CD4-positive, alpha-beta T cell (primary cell): ENCODE measurements at regions not wholly inside any gene's neighbourhood (a gene's known extent, or its start where the extent isn't known, plus 50 kb on each side); places are given as distances from the start of the nearest gene placed in this dataset.

Experiments
- ATAC-seq: fragments of 200-7000 bp; cut with Tn5 transposase; one replicate; pipeline ENCODE4 v1.10.0; 2022; ENCODE audit warnings: mild to moderate bottlenecking; ENCODE audit not compliant: poor library complexity
- CTCF ChIA-PET: fragments of 350-600 bp; sonication (Branson Sonifier 250); formaldehyde crosslinking; loops from one replicate; lab custom pipeline; 2021; ENCODE audit warnings: antibody characterized with exemption, inconsistent platforms; lab: Charles Lee
- POLR2A ChIA-PET: fragments of 350-600 bp; sonication (Branson Sonifier 250); formaldehyde crosslinking; loops from one replicate; lab custom pipeline; 2021; ENCODE audit warnings: antibody characterized with exemption, inconsistent platforms; lab: Charles Lee
- DNase-seq, 14 experiments: peaks; one replicate each; pipeline ENCODE4 v3.0.0-alpha.2; 2013 to 2020; ENCODE audit warnings: mixed read lengths in 2 of 14
- H3K27ac ChIP-seq, 2 donors: one replicate each; pipeline versions ENCODE4 v1.5.1 to v1.7.0; 2013; ENCODE audit warnings: low read length in 2 of 2, low read depth in 1 of 2, mild to moderate bottlenecking in 1 of 2
- H3K27me3 ChIP-seq, 2 experiments: 1 replicate in 1 of 2; 2 replicates in 1 of 2; pipeline versions ENCODE4 v1.6.1 to v1.7.0; 2013; ENCODE audit warnings: low read length in 2 of 2, control low read depth in 1 of 2, mild to moderate bottlenecking in 1 of 2, moderate library complexity in 1 of 2; ENCODE audit not compliant: insufficient read depth in 2 of 2, control insufficient read depth in 1 of 2
- H3K36me3 ChIP-seq: one replicate; pipeline ENCODE4 v1.6.1; 2013; ENCODE audit warnings: low read length, control low read depth; ENCODE audit not compliant: insufficient read depth
- H3K4me1 ChIP-seq: one replicate; pipeline ENCODE4 v1.6.1; 2013; ENCODE audit warnings: low read length, control low read depth; ENCODE audit not compliant: insufficient read depth
- H3K4me3 ChIP-seq: one replicate; pipeline ENCODE4 v1.5.1; 2013; ENCODE audit warnings: mild to moderate bottlenecking, low read length, moderate library complexity
- H3K9me3 ChIP-seq, 2 experiments: 1 replicate in 1 of 2; 2 replicates in 1 of 2; pipeline versions ENCODE4 v1.6.1 to v1.7.0; 2013; ENCODE audit warnings: low read length in 2 of 2, mild to moderate bottlenecking in 2 of 2, control low read depth in 1 of 2, moderate library complexity in 1 of 2; ENCODE audit not compliant: control insufficient read depth in 1 of 2, insufficient read depth in 1 of 2
- H3K27ac Mint-ChIP-seq: one replicate; pipeline ENCODE4 v1.8.0; 2020; ENCODE audit warnings: mixed read lengths
- H3K27me3 Mint-ChIP-seq: one replicate; pipeline ENCODE4 v1.8.0; 2021; ENCODE audit warnings: mixed read lengths
- H3K36me3 Mint-ChIP-seq: one replicate; pipeline ENCODE4 v1.8.0; 2021; ENCODE audit warnings: low read depth, mixed read lengths
- H3K4me1 Mint-ChIP-seq: one replicate; pipeline ENCODE4 v1.8.0; 2021; ENCODE audit warnings: low read depth, mixed read lengths
- H3K4me3 Mint-ChIP-seq: one replicate; pipeline ENCODE4 v1.8.0; 2020; ENCODE audit warnings: mild to moderate bottlenecking, mixed read lengths
- H3K9me3 Mint-ChIP-seq: one replicate; pipeline ENCODE4 v1.8.0; 2020; ENCODE audit warnings: mixed read lengths
- CTCF ChIP-seq: fragments of 200-600 bp; IDR thresholded peaks from one replicate; pipeline ENCODE4 v1.8.0; 2022; ENCODE audit warnings: antibody characterized with exemption, mild to moderate bottlenecking
- intact Hi-C, 2 experiments: fragments of 100-400 bp; cut with DNase I in 1 of 2; cut with micrococcal nuclease in 1 of 2; formaldehyde crosslinking; loops; one replicate each; pipeline versions ENCODE4 v1.15.1 to v1.9.0; 2023 to 2025; cut with DNase I, micrococcal nuclease

GRCh38 chr2:13819896-13820295, 812.6 kb upstream of the LRATD1 start:
- DNase-seq: no peak
- Histone ChIP-seq H3K27me3 (no peaks in the 10 kb centered on the region), H3K27ac (no peak overlapping the region), H3K4me1 (no peaks in the 10 kb centered on the region), H3K4me3 (no peak overlapping the region), H3K36me3 (no peaks in the 10 kb centered on the region), H3K9me3 (no peaks in the 10 kb centered on the region)
- ATAC-seq: no peak
- no peak overlapping the region for H3K27ac Mint-ChIP-seq
- H3K4me1 Mint-ChIP-seq: no peaks in the 10 kb centered on the region
- H3K9me3 Mint-ChIP-seq: peaks cover 3% of the 10 kb centered on the region
- no peak overlapping the region for H3K4me3 Mint-ChIP-seq
- H3K27me3 Mint-ChIP-seq: no peaks in the 10 kb centered on the region
- no peak for TF ChIP-seq CTCF
- CTCF ChIA-PET: no interaction called here
- POLR2A ChIA-PET: no interaction called here
- intact Hi-C loops: no loop called here
- no peaks in the 10 kb centered on the region for H3K36me3 Mint-ChIP-seq

GRCh38 chr2:13821255-13821880, 811.1 kb upstream of the LRATD1 start:
- ChIA-PET CTCF (no interaction called here), POLR2A (no interaction called here)
- H3K27me3 ChIP-seq: no peaks in the 10 kb centered on the region
- intact Hi-C loops: no loop called here
- H3K36me3 ChIP-seq: no peaks in the 10 kb centered on the region
- DNase-seq: no peak
- Mint-ChIP-seq H3K4me1 (no peaks in the 10 kb centered on the region), H3K36me3 (no peaks in the 10 kb centered on the region), H3K27me3 (no peaks in the 10 kb centered on the region), H3K4me3 (no peak overlapping the region), H3K9me3 (peaks cover 3% of the 10 kb centered on the region), H3K27ac (no peak overlapping the region)
- no peaks in the 10 kb centered on the region for H3K4me1 ChIP-seq
- no peak overlapping the region for H3K4me3 ChIP-seq
- no peaks in the 10 kb centered on the region for H3K9me3 ChIP-seq
- no peak for TF ChIP-seq CTCF
- H3K27ac ChIP-seq: no peak overlapping the region
- no peak for ATAC-seq

GRCh38 chr2:13822365-13822764, 810.2 kb upstream of the LRATD1 start:
- Mint-ChIP-seq H3K9me3 (peaks cover 3% of the 10 kb centered on the region), H3K4me1 (no peaks in the 10 kb centered on the region), H3K4me3 (no peak overlapping the region), H3K36me3 (no peaks in the 10 kb centered on the region), H3K27me3 (no peaks in the 10 kb centered on the region), H3K27ac (no peak overlapping the region)
- no peak overlapping the region for H3K4me3 ChIP-seq
- no peaks in the 10 kb centered on the region for H3K4me1 ChIP-seq
- no peaks in the 10 kb centered on the region for H3K27me3 ChIP-seq
- H3K9me3 ChIP-seq: no peaks in the 10 kb centered on the region
- H3K36me3 ChIP-seq: no peaks in the 10 kb centered on the region
- ChIA-PET CTCF (no interaction called here), POLR2A (no interaction called here)
- H3K27ac ChIP-seq: no peak overlapping the region
- TF ChIP-seq CTCF: no peak
- ATAC-seq (no peak), DNase-seq (no peak)
- intact Hi-C loops: no loop called here
